CD4-positive, CD25-positive, alpha-beta regulatory T cell (primary cell): ENCODE measurements at regions not wholly inside any gene's neighbourhood (a gene's known extent, or its start where the extent isn't known, plus 50 kb on each side); places are given as distances from the start of the nearest gene placed in this dataset.
"Not testable (repeated sequence)": the region's sequence is repeated elsewhere in the genome, so short reads cannot be mapped to it uniquely, and the experiment has no call there.

Source experiments
- ATAC-seq, 2 donors: fragments of 150-1000 bp; cut with Tn5 transposase; one replicate each; pipeline ENCODE4 v1.10.0; 2021; ENCODE audit warnings: low read depth in 2 of 2, moderate number of reproducible peaks in 2 of 2, moderate library complexity in 1 of 2
- DNase-seq, 3 donors: peaks; one replicate each; pipeline versions ENCODE4 v3.0.0 to v3.0.0-alpha.2; 2012 to 2022; ENCODE audit warnings: mixed read lengths in 1 of 3
- H3K27ac ChIP-seq: one replicate; pipeline ENCODE4 v1.7.0; 2013; ENCODE audit warnings: mild to moderate bottlenecking, low read length; ENCODE audit not compliant: insufficient read depth, poor library complexity, severe bottlenecking
- H3K27me3 ChIP-seq: one replicate; pipeline ENCODE4 v1.7.0; 2013; ENCODE audit warnings: low read length; ENCODE audit not compliant: control insufficient read depth, insufficient read depth
- H3K36me3 ChIP-seq: one replicate; pipeline ENCODE4 v1.7.0; 2013; ENCODE audit warnings: mild to moderate bottlenecking, low read length, moderate library complexity; ENCODE audit not compliant: control insufficient read depth, insufficient read depth
- H3K4me1 ChIP-seq: 2 replicates; pipeline ENCODE4 v1.7.0; 2013; ENCODE audit warnings: mild to moderate bottlenecking, low read length; ENCODE audit not compliant: insufficient read depth, control insufficient read depth, poor library complexity, severe bottlenecking
- H3K4me3 ChIP-seq: one replicate; pipeline ENCODE4 v1.7.0; 2013; ENCODE audit warnings: low read depth, mild to moderate bottlenecking, low read length, moderate library complexity
- H3K9me3 ChIP-seq, 2 experiments: 1 replicate in 1 of 2; 2 replicates in 1 of 2; pipeline ENCODE4 v1.7.0; 2013; ENCODE audit warnings: low read length in 2 of 2, mild to moderate bottlenecking in 1 of 2, moderate library complexity in 1 of 2; ENCODE audit not compliant: control insufficient read depth in 2 of 2
- H3K27ac Mint-ChIP-seq, 3 donors: one replicate each; pipeline ENCODE4 v1.8.0; 2020 to 2022; ENCODE audit warnings: mild to moderate bottlenecking in 3 of 3, mixed read lengths in 3 of 3, moderate library complexity in 2 of 3
- H3K27me3 Mint-ChIP-seq: one replicate; pipeline ENCODE4 v1.8.0; 2022; ENCODE audit warnings: mild to moderate bottlenecking, mixed read lengths
- H3K36me3 Mint-ChIP-seq: one replicate; pipeline ENCODE4 v1.8.0; 2020; ENCODE audit warnings: mixed read lengths
- H3K4me1 Mint-ChIP-seq, 4 donors: one replicate each; pipeline ENCODE4 v1.8.0; 2020 to 2022; ENCODE audit warnings: mixed read lengths in 4 of 4, mild to moderate bottlenecking in 1 of 4
- H3K4me3 Mint-ChIP-seq, 4 donors: one replicate each; pipeline ENCODE4 v1.8.0; 2020 to 2022; ENCODE audit warnings: mild to moderate bottlenecking in 4 of 4, mixed read lengths in 4 of 4, moderate library complexity in 3 of 4
- H3K9me3 Mint-ChIP-seq, 7 donors: one replicate each; pipeline ENCODE4 v1.8.0; 2020 to 2022; ENCODE audit warnings: mixed read lengths in 7 of 7, mild to moderate bottlenecking in 3 of 7, moderate library complexity in 2 of 7

DNA sequence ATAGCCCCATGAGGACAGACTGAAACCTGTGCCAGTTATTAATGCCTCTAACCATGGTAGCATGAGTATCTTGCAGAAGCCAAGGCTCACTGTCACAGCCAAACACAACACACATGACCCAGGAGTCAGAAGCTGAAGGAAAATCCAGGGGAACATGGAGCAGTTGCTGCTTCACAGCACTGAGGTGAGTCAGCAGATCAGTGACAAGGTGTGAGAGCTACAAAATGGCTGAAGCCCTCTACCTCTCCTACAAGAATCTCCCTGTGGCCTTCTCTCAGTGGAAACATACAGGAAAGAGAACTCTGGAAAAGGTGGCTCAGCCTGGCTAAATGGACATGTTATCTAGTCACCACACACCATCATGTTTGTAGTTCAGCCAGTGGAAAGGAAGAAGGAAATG lies 93.5 kb downstream of the NAB1 start:
- H3K27me3 Mint-ChIP-seq: no peaks in the 10 kb centered on the region
- DNase-seq (no peak), ATAC-seq (no peak)
- H3K4me3 Mint-ChIP-seq: no peak overlapping the region
- Histone ChIP-seq H3K4me1 (no peaks in the 10 kb centered on the region), H3K27me3 (no peaks in the 10 kb centered on the region), H3K36me3 (no peaks in the 10 kb centered on the region), H3K9me3 (no peaks in the 10 kb centered on the region), H3K27ac (no peak overlapping the region), H3K4me3 (no peak overlapping the region)
- H3K9me3 Mint-ChIP-seq: peaks cover 0 to 1% (median 0%) of the 10 kb centered on the region in 7 donors
- no peak overlapping the region for H3K27ac Mint-ChIP-seq
- no peaks in the 10 kb centered on the region for H3K4me1 Mint-ChIP-seq
- H3K36me3 Mint-ChIP-seq: no peaks in the 10 kb centered on the region

DNA sequence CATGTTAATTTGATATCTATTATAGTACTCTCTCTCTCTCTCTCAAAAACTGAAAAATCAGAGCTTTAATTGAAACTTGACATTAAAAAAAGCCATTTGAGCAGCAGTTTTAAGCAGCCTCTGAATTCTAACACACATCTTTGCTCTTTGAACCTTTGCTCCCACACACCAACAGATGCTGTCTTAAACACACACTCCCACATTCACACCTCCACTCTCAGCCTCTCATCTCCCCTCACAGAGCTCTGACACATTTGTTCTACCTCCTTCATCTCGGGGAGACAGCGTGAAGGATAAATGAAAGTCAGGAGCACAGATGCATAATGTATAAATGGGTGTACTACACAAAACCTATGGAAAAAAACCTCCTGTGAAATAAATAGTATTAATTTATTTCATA lies 95.2 kb downstream of the NAB1 start:
- H3K27me3 Mint-ChIP-seq: no peaks in the 10 kb centered on the region
- H3K4me3 Mint-ChIP-seq: no peak overlapping the region
- no peak overlapping the region for H3K27ac ChIP-seq
- H3K4me1 Mint-ChIP-seq: no peaks in the 10 kb centered on the region
- no peaks in the 10 kb centered on the region for H3K36me3 ChIP-seq
- no peaks in the 10 kb centered on the region for H3K9me3 ChIP-seq
- ATAC-seq (no peak), DNase-seq (no peak)
- H3K9me3 Mint-ChIP-seq: peaks cover 0 to 1% (median 0%) of the 10 kb centered on the region in 7 donors
- no peaks in the 10 kb centered on the region for H3K27me3 ChIP-seq
- no peak overlapping the region for H3K27ac Mint-ChIP-seq
- H3K36me3 Mint-ChIP-seq: no peaks in the 10 kb centered on the region
- H3K4me1 ChIP-seq: no peaks in the 10 kb centered on the region
- no peak overlapping the region for H3K4me3 ChIP-seq

DNA sequence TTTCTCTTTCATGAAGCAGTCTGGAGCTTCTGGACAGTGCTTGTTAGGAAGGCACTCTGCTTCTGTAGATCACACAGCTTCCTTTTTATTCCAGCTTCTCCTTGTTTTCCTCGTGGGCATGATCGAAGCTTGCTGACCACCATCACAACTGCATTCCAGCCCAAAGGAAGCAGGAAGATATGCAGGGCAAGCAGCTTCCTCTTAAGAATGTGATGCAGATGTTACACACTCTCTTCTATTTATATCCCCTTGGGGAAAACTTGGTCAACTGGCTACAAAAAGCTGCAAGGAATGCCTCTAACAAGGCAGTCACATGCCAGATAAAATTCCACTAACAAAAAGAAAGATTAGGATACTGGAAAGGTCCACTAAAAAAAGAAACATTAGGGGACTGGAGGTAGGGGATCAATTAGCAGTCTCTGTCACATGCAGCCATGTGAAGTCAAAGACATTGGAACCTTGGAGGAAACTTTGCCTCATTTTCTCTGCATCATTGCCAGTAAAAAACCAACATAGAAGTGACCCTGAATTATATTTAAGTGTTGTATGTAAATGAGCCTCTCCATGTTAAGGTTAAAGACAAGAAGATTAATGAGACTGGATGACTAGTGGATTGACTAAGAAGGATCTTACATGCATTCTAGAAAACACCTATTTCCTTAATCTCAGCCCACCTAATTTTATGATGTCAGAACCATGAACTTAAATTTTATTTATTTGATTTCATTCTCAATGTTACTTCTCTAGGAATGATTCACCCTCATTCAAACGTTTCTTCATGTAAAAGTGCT lies 98.3 kb downstream of the NAB1 start:
- Histone ChIP-seq H3K27ac (no peak overlapping the region), H3K4me1 (no peaks in the 10 kb centered on the region), H3K4me3 (no peak overlapping the region), H3K27me3 (no peaks in the 10 kb centered on the region), H3K9me3 (no peaks in the 10 kb centered on the region), H3K36me3 (no peaks in the 10 kb centered on the region)
- Mint-ChIP-seq H3K27ac (no peak overlapping the region), H3K4me3 (no peak overlapping the region), H3K4me1 (peaks cover 0 to 6% (median 3%) of the 10 kb centered on the region in 4 donors), H3K36me3 (no peaks in the 10 kb centered on the region), H3K27me3 (no peaks in the 10 kb centered on the region), H3K9me3 (no peaks in the 10 kb centered on the region)
- no peak for DNase-seq
- no peak for ATAC-seq

DNA sequence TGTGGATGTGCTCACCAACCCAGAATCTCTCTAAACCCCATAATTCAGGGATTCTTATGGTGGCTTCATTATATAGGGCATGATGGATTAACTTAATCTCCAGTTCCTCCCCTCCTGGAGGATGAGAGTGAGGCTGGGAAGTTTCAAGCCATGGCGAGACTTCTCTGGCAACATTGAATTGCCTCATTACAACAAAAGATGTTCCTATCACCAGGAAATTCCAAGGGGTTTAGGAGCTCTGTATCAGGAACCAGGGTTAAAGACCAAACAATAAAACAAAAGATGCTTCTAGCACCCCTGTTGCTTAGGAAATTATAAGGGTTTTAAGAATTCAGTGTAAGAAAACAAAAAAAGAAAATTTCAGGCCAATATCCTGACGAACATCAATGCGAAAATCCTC lies 100.1 kb downstream of the NAB1 start:
- Mint-ChIP-seq H3K4me3 (no peak overlapping the region), H3K9me3 (peaks cover 0 to 2% (median 0%) of the 10 kb centered on the region in 7 donors), H3K4me1 (peaks cover 0 to 6% (median 3%) of the 10 kb centered on the region in 4 donors), H3K36me3 (peaks cover 4% of the 10 kb centered on the region), H3K27me3 (no peaks in the 10 kb centered on the region), H3K27ac (no peak overlapping the region)
- DNase-seq (no peak), ATAC-seq (no peak)
- Histone ChIP-seq H3K4me3 (no peak overlapping the region), H3K4me1 (no peaks in the 10 kb centered on the region), H3K27me3 (no peaks in the 10 kb centered on the region), H3K9me3 (no peaks in the 10 kb centered on the region), H3K27ac (no peak overlapping the region), H3K36me3 (no peaks in the 10 kb centered on the region)

DNA sequence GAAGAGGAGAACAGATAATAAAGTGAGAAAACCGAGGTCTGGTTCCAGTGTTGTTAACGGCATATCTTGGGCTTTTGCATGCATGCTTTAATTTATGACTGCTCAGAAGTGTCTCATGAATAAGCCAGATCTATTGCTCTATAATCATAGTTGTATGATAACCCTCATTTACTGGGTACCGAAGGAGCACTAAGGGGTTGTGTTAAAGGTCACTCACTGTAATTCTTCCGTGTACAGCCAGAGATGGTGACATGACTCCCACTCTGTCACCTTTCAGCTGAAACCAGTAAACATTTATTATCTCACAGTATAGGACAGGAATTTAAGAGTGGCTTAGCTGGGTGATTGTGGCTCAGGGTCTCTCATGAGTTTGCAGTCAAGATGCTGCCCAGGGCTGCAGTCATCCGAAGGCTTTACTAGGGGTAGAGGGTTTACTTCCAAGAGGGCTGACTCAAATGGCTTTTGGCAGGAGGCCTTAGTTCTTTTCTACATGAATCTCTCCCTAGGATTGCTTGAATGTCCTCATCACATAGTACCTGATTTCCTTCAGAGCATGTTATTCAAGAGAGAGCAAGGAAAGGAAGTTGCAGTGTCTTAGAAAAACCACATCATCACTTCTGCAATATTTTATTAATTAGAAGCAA lies 107.0 kb downstream of the NAB1 start:
- Mint-ChIP-seq H3K4me3 (no peak overlapping the region), H3K27me3 (no peaks in the 10 kb centered on the region), H3K27ac (no peak overlapping the region), H3K4me1 (peaks cover 0 to 10% (median 6%) of the 10 kb centered on the region in 4 donors), H3K9me3 (peaks cover 0 to 2% (median 0%) of the 10 kb centered on the region in 7 donors), H3K36me3 (peaks cover 4% of the 10 kb centered on the region)
- Histone ChIP-seq H3K27me3 (no peaks in the 10 kb centered on the region), H3K36me3 (no peaks in the 10 kb centered on the region), H3K4me3 (no peak overlapping the region), H3K4me1 (no peaks in the 10 kb centered on the region), H3K9me3 (no peaks in the 10 kb centered on the region), H3K27ac (no peak overlapping the region)
- DNase-seq: no peak
- ATAC-seq: no peak

DNA sequence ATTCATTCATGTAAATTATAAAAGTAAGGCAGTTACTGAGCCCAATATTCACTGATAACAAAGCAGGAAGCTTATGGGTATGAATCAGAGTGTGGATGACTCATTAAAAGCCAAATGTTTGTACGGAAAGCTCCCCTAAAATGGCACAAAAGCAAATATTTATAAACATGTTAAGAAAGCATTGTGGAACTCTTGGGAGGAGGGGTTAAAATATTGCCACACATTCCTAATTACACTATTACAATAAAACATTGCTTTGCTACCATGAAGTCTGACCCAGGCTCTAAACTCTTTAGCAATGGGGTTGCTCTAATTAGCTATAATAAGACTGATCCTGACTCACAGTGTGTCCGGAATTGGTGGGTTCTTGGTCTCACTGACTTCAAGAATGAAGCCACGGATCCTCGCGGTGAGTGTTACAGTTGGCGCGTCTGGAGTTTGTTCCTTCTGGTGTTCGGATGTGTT lies 110.9 kb downstream of the NAB1 start:
- H3K36me3 ChIP-seq: no peaks in the 10 kb centered on the region
- no peaks in the 10 kb centered on the region for H3K36me3 Mint-ChIP-seq
- no peak overlapping the region for H3K27ac ChIP-seq
- DNase-seq (no peak), ATAC-seq (no peak)
- no peaks in the 10 kb centered on the region for H3K27me3 ChIP-seq
- peaks cover 6 to 16% (median 8%) of the 10 kb centered on the region in 4 donors for H3K4me1 Mint-ChIP-seq
- no peak overlapping the region for H3K27ac Mint-ChIP-seq
- no peak overlapping the region for H3K4me3 ChIP-seq
- peaks cover 0 to 1% (median 0%) of the 10 kb centered on the region in 7 donors for H3K9me3 Mint-ChIP-seq
- H3K27me3 Mint-ChIP-seq: no peaks in the 10 kb centered on the region
- no peak overlapping the region for H3K4me3 Mint-ChIP-seq
- no peaks in the 10 kb centered on the region for H3K9me3 ChIP-seq
- H3K4me1 ChIP-seq: no peaks in the 10 kb centered on the region

DNA sequence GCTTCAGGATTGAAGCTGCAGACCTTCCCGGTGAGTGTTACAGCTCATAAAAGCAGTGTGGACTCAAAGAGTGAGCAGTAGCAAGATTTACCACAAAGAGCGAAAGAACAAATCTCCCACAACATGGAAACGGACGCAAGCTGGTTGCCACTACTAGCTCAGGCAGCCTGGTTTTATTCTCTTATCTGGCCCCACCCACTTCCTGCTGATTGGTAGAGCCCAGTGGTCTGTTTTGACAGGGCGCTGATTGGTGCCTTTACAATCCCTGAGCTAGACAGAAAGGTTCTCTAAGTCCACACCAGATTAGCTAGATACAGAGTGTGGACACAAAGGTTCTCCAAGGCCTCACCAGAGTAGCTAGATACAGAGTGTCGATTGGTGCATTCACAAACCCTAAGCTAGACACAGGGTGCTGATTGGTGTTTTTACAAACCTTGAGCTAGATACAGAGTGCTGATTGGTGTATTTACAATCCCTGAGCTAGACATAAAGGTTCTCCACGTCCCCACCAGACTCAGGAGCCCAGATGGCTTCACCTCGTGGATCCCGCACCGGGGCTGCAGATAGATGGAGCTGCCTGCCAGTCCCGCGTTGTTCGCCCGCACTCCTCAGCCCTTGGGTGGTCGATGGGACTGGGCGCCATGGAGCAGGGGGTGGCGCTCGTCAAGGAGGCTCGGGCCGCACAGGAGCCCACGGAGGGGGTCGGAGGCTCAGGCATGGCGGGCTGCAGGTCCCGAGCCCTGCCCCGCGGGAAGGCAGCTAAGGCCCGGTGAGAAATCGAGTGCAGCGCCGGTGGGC lies 111.7 kb downstream of the NAB1 start:
- not testable (repeated sequence) for H3K4me1 ChIP-seq, H3K9me3 ChIP-seq, ATAC-seq, DNase-seq, H3K27me3 Mint-ChIP-seq, H3K27ac ChIP-seq, H3K36me3 ChIP-seq, H3K9me3 Mint-ChIP-seq, H3K27ac Mint-ChIP-seq, H3K36me3 Mint-ChIP-seq, H3K27me3 ChIP-seq, H3K4me3 ChIP-seq
- H3K4me3 Mint-ChIP-seq: peak overlapping the region in 3 of 4 donors; percentile 48 to 59 (median 56)
- H3K4me1 Mint-ChIP-seq: peaks cover 6 to 13% (median 7%) of the 10 kb centered on the region in 4 donors
